HG03175 (cell line): ENCODE measurements at regions not wholly inside any gene's neighbourhood (a gene's known extent, or its start where the extent isn't known, plus 50 kb on each side); places are given as distances from the start of the nearest gene placed in this dataset.

Experiments used
- ATAC-seq: cut with Tn5 transposase; IDR thresholded peaks from one replicate; pipeline ENCODE4 v1.9.1; 2021; ENCODE audit warnings: mild to moderate bottlenecking, moderate library complexity; ENCODE audit not compliant: unreplicated experiment

DNA sequence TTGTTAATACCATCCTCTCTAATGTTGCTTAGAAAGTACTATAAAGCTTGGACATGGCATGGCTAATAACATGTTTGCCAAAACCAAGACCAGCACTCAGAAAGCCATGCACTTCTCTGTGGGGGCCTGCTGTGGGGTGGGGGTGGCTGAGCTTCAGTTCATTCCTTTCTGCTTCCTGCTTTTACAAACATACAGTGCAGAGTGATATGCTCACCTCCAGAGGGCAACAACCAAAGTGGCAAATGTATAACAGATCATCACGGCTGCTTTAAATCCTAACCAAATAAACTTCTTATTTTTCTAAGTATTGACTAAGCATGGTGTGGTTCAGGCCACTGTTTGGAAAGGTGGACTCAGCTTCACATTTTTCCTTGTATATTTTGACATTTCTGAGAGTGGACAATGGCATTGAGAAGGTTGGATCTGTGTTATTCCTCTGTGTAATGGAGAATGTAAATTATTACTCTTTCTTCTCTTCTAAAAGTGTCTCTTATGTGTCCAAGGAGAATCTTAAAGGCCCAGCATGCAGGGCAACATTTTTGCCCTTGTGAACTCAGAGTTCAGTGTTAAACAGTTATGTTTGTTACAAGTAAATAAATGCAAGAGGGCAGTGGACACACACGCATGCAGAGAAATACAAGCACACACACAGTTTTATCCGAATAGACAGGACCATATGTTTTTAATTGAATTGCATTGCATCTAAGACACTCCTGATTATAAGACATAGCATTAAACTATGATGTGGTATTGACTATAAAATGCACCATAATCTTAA, 186.1 kb downstream of the HERPUD2 start:
- no peak for ATAC-seq

DNA sequence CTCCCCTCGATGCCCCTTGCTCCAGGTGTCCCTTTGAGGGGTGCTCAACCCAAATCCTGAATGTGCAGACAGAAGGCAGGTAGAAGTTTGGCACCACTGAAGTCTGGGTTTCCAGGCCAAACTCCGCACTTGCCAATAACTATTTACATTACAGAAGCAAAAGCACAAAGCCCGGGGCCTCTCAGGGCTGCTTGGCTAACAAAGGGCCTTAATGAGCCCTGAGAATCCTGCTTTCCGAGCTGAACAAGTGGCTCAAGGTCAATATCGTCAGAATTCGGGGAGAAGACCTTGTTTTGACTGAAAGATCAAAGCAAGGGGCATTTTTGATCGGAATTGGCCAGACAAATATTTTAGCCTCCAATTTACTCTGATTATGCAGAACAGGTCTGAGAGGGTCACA, 189.9 kb downstream of the HERPUD2 start:
- ATAC-seq: no peak

DNA sequence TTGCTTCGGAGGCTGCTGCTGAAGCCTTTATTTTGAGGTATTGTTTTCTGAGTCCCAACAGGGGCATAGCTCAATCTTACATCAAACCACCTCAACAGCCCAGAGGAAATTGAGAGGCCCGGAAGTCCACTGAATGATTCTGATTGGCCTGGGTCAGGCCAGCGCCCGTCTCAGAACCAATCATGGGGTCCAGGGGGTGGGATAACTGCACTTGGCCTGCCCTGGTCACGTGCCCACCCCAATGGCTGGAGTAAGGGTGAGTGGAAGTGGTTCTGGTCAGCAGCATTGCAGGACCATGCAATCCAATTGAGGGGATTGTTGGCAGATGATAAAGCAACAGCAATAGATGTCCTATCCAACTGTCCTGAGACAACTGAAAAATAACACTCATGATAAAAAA, 190.6 kb downstream of the HERPUD2 start:
- ATAC-seq: no peak

DNA sequence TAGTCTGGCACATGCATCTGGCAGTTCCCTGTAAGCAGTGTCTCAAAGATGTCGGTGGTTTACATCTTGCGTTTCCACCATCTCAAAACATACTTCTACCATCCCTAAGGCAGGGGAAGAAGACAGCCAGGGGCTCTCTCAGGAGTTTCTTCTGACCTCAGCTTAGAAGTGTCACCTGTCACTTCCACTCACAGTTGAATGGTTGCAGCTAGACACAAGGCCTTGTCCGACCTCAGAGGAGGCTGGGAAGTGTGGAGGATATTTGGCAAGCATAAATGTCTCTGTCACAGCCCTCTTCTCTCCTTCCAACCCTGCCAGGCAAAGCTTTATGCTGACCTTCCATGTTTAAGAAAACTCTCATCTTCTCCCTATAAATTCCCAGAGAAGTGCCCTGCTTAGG, 193.3 kb downstream of the HERPUD2 start:
- ATAC-seq: no peak

DNA sequence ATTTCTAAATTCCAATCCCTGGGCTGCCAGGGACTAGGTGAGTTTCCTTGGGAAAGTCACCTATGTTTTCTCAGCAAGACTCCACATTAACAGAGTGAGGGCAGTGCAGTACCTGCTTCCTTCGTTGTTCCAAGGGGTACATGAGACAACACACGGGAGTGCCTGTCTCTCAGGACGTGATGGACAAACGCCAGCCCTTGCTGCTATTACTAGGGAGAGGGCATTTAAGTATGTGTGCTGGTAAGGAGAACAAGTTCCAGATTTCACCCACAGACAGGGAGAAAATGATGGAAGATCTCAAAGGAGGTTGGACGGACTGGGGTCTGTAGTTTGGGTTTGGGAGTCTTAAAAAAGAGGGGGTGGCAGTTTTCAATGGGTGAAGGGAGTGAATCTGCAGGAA, 195.7 kb downstream of the HERPUD2 start:
- ATAC-seq: no peak

DNA sequence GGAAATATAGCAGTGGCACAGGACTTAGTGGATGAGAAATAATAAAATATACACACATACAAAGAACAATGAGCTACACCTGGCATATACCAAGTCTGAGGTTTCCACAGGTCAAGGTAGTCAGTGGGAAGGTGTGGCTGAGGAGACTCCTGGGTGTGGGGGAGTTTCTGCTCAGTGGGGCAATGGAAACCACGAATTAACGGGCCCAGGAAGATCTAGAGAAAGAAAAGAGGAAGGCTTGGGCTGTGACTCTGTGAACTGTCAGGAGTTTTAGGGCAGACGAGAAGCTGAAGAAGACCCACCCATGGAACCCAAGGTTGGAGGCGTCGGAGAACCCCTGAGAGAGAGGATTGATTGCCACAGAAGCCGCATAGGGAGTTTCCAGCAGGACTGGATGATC, 196.5 kb downstream of the HERPUD2 start:
- no peak for ATAC-seq

DNA sequence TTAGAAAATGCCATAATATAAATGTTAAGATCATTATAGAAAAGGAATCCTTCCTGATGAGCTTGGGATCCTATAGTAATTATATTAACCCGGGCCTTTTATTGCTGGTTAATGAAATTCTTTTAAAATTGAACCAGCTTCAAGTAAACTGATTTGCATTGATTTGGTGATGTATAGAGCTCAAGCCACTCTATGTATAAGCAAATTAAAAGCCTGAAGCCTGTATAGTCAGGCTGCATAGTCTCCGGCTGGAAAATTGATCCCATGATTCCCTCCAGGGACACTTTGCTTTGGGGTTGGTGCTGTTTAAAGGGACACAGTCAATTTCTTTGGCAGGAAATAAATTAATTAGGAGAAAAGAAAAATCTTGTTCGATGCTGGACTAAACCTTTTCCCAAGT, 199.1 kb downstream of the HERPUD2 start:
- no peak for ATAC-seq

DNA sequence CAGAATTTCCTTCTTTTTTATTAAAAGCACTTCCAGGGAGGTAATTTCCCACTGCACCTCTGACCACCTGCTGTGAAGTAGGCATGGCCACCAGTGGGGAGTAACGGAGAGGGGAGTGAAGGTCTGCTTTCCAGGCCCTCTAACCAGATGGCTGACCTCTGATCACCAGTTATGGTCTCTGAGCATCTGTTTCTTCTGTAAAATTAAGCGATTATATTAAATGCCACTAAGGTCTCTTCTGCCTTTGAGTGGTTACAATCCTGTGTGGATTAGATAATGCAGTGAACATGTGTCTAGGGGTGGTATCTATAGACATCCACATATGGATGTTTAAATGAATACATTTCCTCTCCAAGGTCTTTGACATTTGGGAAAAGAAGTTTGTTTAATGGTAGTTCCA, 199.6 kb downstream of the HERPUD2 start:
- ATAC-seq: no peak

DNA sequence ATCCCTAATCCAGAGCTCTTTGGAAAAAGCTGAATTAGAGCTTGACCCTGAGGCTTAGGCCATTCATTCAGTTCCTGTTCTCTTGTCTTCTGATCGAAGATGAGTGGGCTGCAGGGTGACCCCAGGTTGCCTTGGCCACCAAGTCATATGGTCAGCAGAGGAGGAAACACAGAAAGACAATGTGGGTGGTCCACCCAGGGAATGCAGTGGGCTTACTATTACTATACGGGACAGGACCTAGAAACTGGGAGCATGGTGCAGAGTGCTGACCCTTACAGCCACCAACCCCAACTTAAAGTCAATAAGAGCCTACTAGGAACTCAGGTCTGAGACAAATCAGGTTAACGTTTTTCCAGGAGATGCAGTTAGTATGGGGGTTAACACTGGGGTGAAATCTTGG, 200.5 kb downstream of the HERPUD2 start:
- ATAC-seq: no peak

DNA sequence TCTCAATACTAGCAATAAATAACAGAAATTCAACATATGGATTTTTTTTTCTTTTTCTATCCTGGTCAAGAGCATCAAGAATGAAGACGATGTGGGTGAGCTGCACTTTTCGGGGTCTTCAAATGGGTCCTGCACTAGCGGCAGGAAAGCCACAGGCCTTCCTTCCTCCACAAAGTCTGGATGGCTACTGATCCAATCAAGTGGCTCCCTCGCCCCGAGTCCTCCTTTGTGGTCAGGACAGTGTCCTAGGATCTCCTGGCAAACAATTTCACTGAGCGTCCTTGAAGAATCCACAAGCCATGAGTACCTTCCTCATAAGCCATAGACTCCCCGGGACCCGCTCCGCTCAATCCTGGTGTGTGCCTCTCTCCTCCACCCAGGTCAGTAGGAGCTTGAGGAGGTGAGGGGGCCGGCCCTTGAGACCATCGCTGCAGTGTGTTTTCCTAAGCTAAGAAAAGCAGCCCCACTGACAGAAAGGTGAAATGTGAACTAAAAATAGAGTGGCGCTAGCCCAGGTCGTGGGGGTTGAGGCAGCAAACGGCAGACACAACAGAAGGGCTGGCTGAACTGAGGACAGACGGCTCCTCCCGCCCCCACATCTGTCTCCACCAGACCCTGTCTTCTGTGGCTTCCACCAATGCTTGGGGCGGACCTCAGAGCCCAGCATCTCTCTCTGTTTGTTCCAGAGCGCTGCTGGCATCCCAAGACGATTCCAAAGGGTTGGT, 202.3 kb downstream of the HERPUD2 start:
- ATAC-seq: no peak

DNA sequence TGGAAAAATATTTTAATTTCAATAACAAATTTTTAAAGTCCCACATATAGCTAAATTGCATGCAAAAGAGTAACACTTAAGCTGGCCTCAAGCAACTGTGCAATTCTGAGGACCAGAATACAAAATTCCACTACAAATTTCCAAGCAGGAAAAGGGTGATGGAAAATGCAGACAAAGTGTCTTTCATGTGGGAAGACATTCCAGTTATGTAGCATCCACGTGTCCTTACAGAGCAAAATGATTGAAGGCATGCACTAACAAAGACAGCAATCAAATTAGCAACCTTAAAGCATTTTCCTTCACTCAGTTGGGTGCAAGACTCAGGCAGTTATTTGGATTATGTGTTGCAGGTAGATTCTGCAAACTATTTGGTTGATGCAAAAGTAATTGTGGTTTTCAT, 203.7 kb downstream of the HERPUD2 start:
- ATAC-seq: no peak

DNA sequence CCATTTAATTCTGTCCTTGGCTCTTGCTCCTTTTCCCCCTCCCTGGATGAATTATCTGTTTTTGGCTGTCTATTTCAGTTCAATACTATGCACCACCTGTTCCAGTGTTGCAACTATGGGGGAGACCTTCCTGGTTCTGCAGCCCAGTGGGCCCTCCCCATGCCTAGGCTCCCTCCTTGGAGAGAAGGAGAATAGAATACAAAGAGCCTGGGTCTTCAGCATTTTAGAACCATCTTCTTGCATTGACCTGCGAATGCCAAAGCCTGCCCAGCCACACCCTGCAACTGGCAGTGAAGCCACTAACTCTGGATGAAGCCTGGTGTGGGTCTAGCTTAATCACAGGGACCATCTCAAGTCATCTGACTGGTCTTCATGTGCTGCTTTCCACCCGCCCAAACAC, 207.1 kb downstream of the HERPUD2 start:
- ATAC-seq: no peak

DNA sequence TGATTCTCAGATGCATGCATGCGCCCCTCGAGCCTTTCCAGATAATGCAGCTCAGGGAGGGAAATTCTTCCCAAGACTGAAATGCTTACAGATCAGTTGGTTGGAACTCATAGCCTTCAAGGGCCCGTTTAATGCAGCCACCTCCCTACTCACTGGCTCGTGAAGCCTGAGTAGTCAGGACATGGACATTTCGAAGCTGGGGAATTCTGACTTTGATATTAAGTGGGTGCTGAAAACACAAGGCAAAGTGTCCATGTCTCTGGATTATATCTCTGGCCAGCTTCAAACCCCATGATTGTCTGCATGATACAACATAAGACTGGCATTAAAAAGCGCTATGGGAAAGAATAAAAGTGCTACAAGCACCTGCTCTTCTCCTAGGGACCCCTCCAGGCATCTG, 207.5 kb downstream of the HERPUD2 start:
- ATAC-seq: no peak

DNA sequence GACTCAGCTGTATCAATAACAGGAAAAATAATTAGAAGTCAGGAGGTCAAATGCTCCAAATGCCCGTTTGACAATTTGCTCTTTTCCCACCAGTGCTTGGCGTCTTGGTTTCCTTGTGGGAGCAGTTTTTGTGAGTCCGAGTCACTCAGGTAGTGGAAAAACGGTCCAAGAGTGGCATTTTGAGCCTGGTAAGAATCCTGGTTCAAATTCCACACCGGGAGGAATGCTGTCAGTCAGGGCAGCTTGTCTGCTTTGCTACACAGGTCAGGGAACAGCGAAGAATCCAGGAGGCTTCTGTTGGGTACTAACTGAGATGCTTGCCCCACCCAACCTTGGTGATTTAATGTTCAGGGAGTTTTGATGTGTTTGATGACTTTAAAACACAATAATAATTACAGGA, 209.5 kb downstream of the HERPUD2 start:
- no peak for ATAC-seq

DNA sequence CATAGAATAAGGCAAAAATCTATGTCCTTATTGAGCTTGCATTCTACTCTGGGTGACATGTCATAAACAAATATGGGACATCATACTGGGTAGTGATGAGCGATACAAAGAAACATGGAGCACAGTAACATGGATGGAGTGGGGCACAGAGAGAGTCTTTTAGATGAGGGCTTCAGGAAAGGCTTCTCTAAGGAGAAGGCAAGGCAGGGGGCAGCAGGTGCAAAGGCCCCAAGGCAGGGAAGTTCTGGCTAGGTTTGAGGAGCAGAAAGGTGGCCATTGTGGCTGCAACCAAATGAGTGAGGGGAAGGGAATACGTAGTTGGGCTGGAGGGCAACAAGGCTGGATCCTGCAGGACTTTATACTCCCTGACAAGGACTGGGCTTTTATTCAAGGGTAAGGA, 211.4 kb downstream of the HERPUD2 start:
- no peak for ATAC-seq

DNA sequence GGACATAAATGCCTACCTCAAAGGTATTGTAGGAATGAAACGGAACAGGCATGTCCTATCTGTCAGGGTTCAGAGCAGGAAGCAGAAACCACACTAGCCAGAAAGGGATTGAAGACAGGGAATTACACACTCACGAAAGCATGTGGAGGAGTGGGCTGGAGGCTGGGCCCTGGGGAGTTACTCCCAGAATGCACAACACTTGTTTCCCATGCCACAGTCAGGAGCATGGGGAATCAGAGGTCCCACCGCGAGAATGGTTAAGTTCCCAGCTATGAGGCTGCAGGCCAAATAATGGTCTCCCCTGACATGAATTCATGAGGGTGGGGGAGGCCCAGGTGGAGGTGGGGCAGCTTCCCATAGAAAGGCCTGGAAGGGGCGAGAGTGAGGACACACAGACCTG, 212.7 kb downstream of the HERPUD2 start:
- no peak for ATAC-seq

DNA sequence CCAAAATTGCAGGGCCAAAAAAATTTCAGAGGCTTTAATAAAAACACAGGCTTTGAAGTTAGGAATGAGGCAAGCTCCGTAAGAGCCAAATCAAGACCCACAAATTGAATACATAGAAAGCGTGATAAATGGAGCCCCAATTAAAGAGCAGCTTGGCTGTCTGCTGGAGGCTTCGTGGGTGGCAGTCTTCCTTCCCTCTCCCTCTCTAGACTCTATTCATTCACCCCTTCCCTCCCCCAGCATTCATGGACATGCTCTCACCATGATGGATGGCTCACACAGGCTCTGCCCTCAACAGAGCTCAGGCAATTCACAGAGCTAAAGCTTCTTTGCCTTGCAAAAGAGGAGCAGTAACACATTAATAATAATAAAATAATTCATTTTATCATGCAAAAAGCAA, 214.1 kb downstream of the HERPUD2 start:
- ATAC-seq: no peak

DNA sequence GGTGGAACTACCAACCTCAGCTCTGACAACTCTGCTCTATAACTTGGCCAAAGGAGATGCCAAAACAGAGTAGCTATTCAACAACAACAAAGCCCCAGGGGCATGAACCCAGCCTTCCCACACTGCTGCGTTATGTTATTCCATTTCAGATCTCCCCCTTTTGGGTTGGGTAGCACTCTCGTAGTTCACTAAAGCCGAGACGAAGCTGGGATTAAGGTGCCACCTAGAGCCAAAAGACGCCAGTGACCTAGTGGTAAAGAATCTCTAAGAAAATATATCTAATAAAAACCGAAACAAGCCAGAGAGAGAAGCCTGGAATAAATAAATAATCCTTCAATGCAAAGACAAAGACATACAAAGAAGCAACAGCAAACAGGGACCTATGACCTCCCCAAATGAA, 217.3 kb downstream of the HERPUD2 start:
- no peak for ATAC-seq

DNA sequence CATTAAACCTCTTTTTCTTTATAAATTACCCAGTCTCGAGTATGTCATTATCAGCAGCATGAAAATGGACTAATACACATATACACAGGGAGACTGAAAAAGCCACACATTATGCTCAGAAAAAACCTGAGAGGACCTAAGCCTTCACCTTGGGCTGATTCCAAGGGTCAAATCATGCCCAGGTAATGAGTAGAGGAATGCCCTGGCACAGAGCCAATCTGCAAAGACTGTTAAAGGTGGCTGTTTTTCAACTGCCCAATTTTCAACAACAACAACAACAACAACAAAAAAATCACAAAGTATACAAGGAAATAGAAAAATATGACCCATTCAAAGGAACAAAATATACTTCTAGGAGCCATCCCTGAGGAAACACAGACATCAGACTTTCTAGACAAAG, 220.2 kb upstream of the TBX20 start:
- no peak for ATAC-seq

DNA sequence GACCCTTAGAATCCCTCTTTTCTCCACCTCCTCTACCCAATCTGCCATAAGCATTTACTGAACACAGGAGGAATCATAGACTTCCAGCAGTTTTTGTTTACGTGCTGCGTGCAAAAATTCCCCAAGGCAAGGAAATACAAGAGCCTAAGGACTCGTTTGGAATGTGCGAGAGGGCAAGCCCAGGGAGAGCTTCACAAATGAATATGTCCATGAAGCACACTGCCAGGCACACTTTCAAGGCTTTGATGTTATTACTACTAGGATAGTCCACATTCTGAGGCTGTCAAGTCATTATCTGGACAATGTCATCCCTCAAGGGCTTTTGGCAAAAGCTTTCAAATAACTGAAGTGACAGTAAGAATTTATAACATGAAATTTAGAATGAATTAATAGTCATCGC, 214.7 kb upstream of the TBX20 start:
- no peak for ATAC-seq

DNA sequence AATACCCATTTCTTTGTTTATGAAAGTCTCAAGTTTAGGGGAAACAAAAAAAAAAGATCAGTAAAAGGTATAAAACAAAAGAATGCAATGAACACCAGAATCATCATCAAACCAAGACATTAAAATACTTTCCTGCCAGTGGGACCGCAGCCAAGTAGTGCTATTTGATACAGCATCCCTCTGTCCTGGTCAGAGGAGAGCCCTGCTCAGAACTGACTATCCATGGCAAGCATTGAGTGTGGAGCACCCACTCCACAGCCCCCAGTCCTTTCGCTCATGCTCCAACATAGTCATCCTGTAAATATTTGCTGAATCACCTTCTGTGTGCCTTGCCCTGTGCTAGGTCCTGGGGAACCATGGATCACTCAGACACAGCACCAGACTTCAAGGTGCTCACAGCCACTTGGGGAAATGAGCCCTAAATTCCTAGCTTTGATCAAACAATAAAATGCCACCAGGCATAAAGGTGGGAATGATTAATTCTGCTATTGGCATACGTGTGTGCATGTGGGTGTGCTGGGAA, 213.6 kb upstream of the TBX20 start:
- ATAC-seq: no peak

DNA sequence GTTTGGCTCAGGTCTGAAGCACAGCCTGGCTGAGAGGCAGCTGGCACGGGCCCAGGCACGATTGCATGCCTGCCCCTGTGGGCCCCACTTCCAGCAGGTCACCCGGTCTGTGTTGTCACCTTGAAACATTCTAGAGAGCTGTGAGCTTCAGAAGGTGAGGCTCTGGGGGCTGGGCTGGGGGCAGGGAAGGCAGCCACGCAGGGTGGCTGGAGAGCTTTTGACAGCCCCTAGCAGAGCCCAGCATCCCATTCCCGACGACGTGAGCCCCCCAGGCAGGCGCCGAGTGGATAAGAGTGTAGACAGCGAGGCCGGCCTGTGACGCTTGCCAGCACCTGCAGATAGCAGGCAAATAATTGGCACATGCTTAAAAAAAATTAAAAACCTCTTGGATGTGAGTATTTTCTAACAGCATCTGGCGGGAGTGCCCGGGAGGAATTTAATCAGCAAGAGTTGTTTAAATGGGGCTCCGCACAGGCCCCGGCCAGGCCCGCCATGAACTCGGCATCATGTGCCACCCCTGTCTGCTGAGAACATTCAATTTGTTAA, 212.0 kb upstream of the TBX20 start:
- ATAC-seq: no peak
